ENCODE measurements at regions not wholly inside any gene's neighbourhood (a gene's known extent, or its start where the extent isn't known, plus 50 kb on each side); places are given as distances from the start of the nearest gene placed in this dataset.
"Not testable (repeated sequence)": the region's sequence is repeated elsewhere in the genome, so short reads cannot be mapped to it uniquely, and the experiment has no call there.

- no peak for ATAC-seq
- Mint-ChIP-seq H3K36me3 (no peaks in the 10 kb centered on the region), H3K9me3 (no peaks in the 10 kb centered on the region), H3K27ac (no peak overlapping the region)
- no peak for DNase-seq (ENCODE audit: low spot score in 2 of 2)
Observed at GRCh38 chr18:47407736-47408135, 156.3 kb upstream of the SKOR2 start.

DNA sequence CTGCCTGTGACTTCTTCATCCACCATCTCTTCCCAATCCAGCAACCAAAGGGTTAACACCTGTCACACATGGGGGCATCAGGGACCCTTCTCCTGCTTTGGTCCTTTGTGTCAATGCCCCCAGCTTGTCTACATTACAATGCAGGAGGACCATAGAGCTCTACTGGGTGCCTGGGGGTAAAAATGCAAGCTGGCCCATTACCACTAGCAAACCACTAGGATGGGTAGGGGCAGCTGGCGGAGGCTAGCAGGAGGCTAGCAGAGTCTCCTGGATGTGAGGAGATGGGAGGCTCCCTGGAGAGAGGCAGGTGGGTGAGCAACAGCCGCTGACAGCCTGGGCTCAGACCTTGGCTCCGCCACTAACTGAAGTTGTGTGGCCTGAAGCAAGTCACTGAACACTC is 153.4 kb upstream of the SKOR2 start:
- DNase-seq (ENCODE audit: low spot score in 2 of 2) (no peak), ATAC-seq (no peak)
- no peak overlapping the region for H3K27ac Mint-ChIP-seq
- H3K9me3 Mint-ChIP-seq: no peaks in the 10 kb centered on the region
- H3K36me3 Mint-ChIP-seq: no peaks in the 10 kb centered on the region

DNA sequence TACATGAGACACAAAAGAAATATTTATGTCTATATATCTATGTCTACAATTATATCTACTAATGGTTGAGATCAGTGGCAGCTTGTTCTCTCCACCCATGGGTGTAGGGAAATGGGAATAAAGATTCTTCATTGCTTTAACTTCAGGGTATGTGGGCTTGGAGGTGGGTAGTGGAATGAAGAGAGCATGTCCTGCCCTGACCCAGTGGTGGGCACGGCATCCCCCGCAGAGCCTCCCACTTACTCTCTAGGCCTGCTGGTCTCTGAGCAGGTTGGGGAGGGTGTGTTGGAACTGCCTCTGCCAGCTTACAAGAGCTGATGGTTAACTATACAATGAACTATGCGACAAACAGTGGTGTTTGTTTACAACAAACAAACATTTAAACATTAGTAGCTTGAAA is 152.5 kb upstream of the SKOR2 start:
- H3K27ac Mint-ChIP-seq: no peak overlapping the region
- no peaks in the 10 kb centered on the region for H3K36me3 Mint-ChIP-seq
- DNase-seq (ENCODE audit: low spot score in 2 of 2): no peak
- no peak for ATAC-seq
- no peaks in the 10 kb centered on the region for H3K9me3 Mint-ChIP-seq

DNA sequence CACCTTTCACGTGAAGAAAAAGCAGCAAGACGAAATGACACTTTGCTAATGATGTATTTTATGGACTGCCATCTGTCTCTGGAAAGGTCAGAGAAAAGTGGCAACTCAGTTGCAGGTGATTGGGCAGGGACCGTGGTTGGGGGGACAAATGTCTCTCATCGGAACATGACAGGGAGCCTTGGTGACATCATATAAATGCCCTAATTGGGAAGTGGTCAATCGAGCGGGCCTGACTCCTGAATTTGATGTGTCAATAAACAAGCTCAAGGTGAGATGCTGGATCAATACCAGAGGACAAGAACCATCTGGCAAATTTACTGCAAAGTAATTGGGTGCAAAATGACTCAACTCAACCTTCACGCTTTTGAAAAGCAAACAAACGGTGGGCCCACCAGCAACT is 151.9 kb upstream of the SKOR2 start:
- Mint-ChIP-seq H3K27ac (no peak overlapping the region), H3K9me3 (no peaks in the 10 kb centered on the region), H3K36me3 (no peaks in the 10 kb centered on the region)
- ATAC-seq (no peak), DNase-seq (ENCODE audit: low spot score in 2 of 2) (no peak)

- ATAC-seq: no peak
- no peaks in the 10 kb centered on the region for H3K9me3 Mint-ChIP-seq
- no peak for DNase-seq (ENCODE audit: low spot score in 2 of 2)
- H3K36me3 Mint-ChIP-seq: no peaks in the 10 kb centered on the region
- no peak overlapping the region for H3K27ac Mint-ChIP-seq
Observed at GRCh38 chr18:47399475-47399874, 148.0 kb upstream of the SKOR2 start.

DNA sequence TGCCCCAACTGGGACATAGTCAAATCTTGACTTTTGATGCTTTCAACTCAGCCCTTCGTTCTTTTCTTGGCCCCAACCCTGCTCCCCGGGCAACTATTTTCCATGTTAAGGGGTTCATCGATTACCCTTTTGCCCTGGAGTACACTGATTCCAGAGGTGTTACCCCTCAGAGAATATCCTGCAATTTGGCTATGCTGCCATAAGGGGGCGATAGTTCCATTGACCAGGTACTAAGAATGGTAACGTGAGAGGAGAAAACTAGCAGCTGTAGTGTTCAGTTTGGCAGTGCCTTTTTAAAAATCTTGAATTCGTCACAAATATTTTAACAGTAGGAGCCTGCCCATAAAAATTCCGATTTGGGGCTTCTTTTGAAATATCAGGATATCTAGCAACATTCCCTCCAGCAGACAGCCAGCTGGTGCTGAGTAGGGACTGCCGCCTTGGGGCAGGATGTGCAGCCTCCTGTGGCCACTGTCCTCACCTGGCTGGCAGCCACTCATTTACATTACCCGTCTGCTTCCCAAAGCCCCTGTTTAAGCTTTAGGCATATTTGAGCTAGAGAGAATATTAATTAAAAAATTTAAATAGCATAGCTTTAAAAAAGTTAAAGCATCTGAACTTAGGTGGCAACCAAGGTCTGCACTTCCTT is 146.3 kb upstream of the SKOR2 start:
- peak in 1 of 2 donors; percentile 46 for DNase-seq (ENCODE audit: low spot score in 2 of 2)
- ATAC-seq: no peak
- no peak overlapping the region for H3K27ac Mint-ChIP-seq
- H3K36me3 Mint-ChIP-seq: no peaks in the 10 kb centered on the region
- H3K9me3 Mint-ChIP-seq: no peaks in the 10 kb centered on the region

DNA sequence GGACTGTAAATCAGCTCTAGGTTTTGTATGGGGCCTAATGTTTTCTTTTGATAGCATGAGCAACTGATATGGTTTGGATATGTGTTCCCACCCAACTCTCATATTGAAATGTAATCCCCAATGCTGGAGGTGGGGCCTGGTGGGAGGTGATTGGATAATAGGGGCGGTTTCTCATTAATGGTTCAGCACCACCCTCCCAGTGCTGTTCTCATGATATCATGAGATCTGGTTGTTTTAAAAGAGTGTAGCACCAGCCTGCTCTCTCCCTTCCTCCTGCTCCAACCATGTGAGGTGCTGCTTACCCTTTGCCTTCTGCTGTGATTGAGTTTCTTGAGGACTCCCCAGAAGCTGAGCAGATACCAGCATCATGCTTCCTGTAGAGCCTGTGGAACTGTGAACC is 140.2 kb upstream of the SKOR2 start:
- no peak for ATAC-seq
- Mint-ChIP-seq H3K27ac (no peak overlapping the region), H3K9me3 (no peaks in the 10 kb centered on the region), H3K36me3 (no peaks in the 10 kb centered on the region)
- DNase-seq (ENCODE audit: low spot score in 2 of 2): no peak

GRCh38 chr18:47390410-47391024 is 139.1 kb upstream of the SKOR2 start:
- no peak for ATAC-seq
- no peak for DNase-seq (ENCODE audit: low spot score in 2 of 2)
- Mint-ChIP-seq H3K9me3 (no peaks in the 10 kb centered on the region), H3K36me3 (no peaks in the 10 kb centered on the region), H3K27ac (no peak overlapping the region)

- Mint-ChIP-seq H3K36me3 (no peaks in the 10 kb centered on the region), H3K9me3 (no peaks in the 10 kb centered on the region), H3K27ac (no peak overlapping the region)
- DNase-seq (ENCODE audit: low spot score in 2 of 2): no peak
- no peak for ATAC-seq
Observed at GRCh38 chr18:47389210-47389609, 137.8 kb upstream of the SKOR2 start.

DNA sequence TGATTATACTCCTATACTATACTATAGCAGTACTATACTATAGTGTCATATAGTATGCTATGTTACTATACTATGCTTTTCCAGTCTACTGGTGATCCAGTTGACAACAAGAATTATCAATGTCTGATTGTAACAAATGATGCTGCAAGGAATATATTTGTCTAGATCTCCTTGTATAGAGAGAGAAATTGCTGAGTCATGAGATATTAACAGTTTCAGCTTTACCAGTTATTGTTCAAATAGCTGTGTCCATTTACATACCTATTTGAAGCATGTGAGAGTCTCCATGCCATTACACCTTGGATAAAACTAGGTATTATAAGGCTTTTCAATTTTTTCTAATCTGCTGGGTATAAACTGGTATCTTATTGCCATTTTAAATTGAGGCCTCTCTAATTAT is 136.4 kb upstream of the SKOR2 start:
- Mint-ChIP-seq H3K27ac (no peak overlapping the region), H3K9me3 (no peaks in the 10 kb centered on the region), H3K36me3 (no peaks in the 10 kb centered on the region)
- DNase-seq (ENCODE audit: low spot score in 2 of 2): no peak
- ATAC-seq: no peak

GRCh38 chr18:47383729-47384128 is 132.3 kb upstream of the SKOR2 start:
- DNase-seq (ENCODE audit: low spot score in 2 of 2) (no peak), ATAC-seq (no peak)
- Mint-ChIP-seq H3K27ac (no peak overlapping the region), H3K9me3 (peaks cover 0 to 4% of the 10 kb centered on the region in 2 donors), H3K36me3 (no peaks in the 10 kb centered on the region)

- Mint-ChIP-seq H3K9me3 (peaks cover 0 to 4% of the 10 kb centered on the region in 2 donors), H3K27ac (no peak overlapping the region), H3K36me3 (no peaks in the 10 kb centered on the region)
- no peak for ATAC-seq
- DNase-seq (ENCODE audit: low spot score in 2 of 2): no peak
Observed at GRCh38 chr18:47381975-47382570, 130.6 kb upstream of the SKOR2 start.

DNA sequence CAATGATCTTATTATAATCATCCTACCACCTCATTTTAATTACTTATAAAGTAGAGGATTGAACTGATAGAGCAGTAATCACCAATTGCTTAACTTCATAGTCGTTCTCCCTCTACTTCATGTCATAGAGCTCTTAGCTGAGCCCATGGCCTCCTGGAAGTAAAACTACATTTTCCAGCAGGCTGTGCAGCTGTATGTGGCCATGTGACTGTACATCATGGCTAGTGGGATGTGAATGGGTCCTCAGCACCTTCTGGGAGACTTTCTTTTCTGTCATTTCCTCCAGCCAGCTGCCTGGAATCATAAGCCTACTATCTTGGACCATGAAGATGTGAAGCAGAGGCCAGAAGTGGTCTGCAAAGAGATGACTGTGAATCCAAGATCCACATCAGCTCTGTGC is 128.7 kb upstream of the SKOR2 start:
- H3K27ac Mint-ChIP-seq: no peak overlapping the region
- no peak for ATAC-seq
- no peak for DNase-seq (ENCODE audit: low spot score in 2 of 2)
- H3K9me3 Mint-ChIP-seq: peaks cover 0 to 4% of the 10 kb centered on the region in 2 donors
- H3K36me3 Mint-ChIP-seq: no peaks in the 10 kb centered on the region

DNA sequence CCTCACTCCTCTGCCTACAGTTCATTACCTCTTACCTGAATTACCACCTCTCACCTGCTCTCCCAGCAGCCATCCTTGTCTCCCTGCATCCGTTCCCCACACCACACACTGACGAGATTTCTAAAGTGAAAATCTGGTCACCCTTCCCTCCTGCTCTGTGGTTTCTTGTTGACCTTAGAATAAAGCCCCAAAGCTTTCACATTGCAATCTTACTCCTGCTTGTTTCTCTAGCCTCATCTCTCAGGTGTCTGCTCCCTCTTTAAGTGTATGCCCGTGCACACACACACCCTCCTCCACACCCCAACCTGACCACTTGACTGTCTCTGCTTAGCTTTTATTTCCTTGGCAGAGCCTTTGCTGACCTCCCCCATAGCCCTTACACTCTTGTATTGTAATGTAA is 122.0 kb upstream of the SKOR2 start:
- ATAC-seq: no peak
- H3K36me3 Mint-ChIP-seq: peaks cover 0 to 5% of the 10 kb centered on the region in 2 donors
- no peak for DNase-seq (ENCODE audit: low spot score in 2 of 2)
- H3K27ac Mint-ChIP-seq: no peak overlapping the region
- peaks cover 0 to 5% of the 10 kb centered on the region in 2 donors for H3K9me3 Mint-ChIP-seq

DNA sequence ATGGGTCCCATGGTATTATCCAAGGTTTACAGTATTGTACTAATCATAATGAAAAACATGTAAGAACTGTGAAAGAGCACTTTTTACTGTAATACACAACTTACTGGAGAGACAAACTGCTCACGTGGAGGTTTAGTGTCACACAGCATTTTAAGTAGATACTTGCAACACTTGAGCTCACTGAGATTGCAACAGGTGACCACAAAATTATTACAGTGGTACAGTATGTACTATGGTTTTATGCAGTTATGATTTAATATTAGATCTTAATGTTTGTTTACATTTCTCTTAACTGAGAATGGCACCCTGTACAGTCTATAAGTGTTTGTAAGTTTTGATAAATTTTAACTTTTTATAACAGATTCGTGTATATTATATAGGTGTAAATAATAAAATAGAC is 118.6 kb upstream of the SKOR2 start:
- ATAC-seq (no peak), DNase-seq (ENCODE audit: low spot score in 2 of 2) (no peak)
- Mint-ChIP-seq H3K36me3 (peaks cover 0 to 5% of the 10 kb centered on the region in 2 donors), H3K9me3 (peaks cover 4 to 5% of the 10 kb centered on the region in 2 donors), H3K27ac (no peak overlapping the region)

GRCh38 chr18:47354061-47354460 is 102.6 kb upstream of the SKOR2 start:
- ATAC-seq, H3K36me3 Mint-ChIP-seq, H3K27ac Mint-ChIP-seq: not testable (repeated sequence)

DNA sequence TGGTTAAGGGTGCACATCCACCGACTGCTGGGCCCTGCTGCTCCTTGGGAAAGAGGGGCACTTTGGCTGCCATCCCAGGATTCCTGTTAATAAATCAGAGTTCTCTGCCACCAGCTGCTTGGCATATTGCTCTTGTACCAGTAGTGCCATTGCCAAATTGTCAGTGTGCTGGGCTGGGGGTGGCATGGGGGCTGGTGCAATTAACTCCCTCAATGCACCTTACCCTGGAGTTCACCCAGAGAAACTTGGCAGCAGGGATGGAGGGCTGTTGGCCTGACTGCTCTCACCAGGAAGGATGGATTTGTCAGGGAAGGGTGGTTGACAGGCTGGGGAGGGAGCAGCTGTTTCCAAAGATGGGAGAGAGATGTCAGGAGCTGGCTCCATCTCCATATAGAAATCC is 94.6 kb upstream of the SKOR2 start:
- DNase-seq (ENCODE audit: low spot score in 2 of 2): no peak
- Mint-ChIP-seq H3K36me3 (no peaks in the 10 kb centered on the region), H3K27ac (no peak overlapping the region), H3K9me3 (peaks cover 0 to 3% of the 10 kb centered on the region in 2 donors)
- ATAC-seq: no peak

More at GRCh38 chr18:47354061-47354460, 102.6 kb upstream of the SKOR2 start:
- H3K9me3 Mint-ChIP-seq; DNase-seq (ENCODE audit: low spot score in 2 of 2): not testable (repeated sequence)

DNA sequence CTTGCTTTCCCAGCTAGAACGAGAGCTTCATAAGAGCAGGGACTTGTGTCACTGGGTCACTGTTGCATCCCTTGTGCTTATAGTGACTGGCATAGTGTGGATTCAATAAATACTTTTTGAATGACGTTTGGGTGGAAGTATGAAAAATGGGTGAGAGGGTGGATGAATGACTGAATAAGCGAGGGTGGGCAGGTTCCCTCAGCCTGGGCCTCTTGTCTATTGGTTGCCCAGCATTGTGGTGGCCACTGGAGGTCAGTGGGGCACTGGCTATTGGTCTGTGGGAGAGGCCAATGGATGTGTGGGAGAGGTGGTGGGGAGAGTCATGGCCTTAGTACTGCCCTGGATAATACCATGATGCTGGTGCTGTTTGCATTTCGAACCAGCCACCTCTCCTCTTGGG is 93.8 kb upstream of the SKOR2 start:
- DNase-seq (ENCODE audit: low spot score in 2 of 2) (no peak), ATAC-seq (no peak)
- Mint-ChIP-seq H3K9me3 (peaks cover 0 to 3% of the 10 kb centered on the region in 2 donors), H3K36me3 (no peaks in the 10 kb centered on the region), H3K27ac (no peak overlapping the region)

Data from activated naive CD4-positive, alpha-beta T cell treated with anti-CD3 and anti-CD28 coated beads, Interleukin-2, amount 50 U/mL, for 72 hours (primary cell).